ENCODE measurements at regions not wholly inside any gene's neighbourhood (a gene's known extent, or its start where the extent isn't known, plus 50 kb on each side); places are given as distances from the start of the nearest gene placed in this dataset.
"Not testable (repeated sequence)": the region's sequence is repeated elsewhere in the genome, so short reads cannot be mapped to it uniquely, and the experiment has no call there.

GRCh38 chr1:189046127-189046526, 1431.5 kb downstream of the BRINP3 start:
- no peak overlapping the region for H3K27ac ChIP-seq
- TF ChIP-seq ZFX (IDR thresholded peaks at IDR 0.05; ENCODE audit: borderline replicate concordance) (no peak), CTCF (IDR thresholded peaks at IDR 0.05) (no peak)

- no peak overlapping the region for H3K27ac ChIP-seq
- TF ChIP-seq ZFX (IDR thresholded peaks at IDR 0.05; ENCODE audit: borderline replicate concordance), result no peak
- no peak for TF ChIP-seq CTCF (IDR thresholded peaks at IDR 0.05)
Observed at GRCh38 chr1:189084811-189085210, 1392.9 kb downstream of the BRINP3 start.

GRCh38 chr1:189103956-189104355, 1373.7 kb downstream of the BRINP3 start:
- TF ChIP-seq CTCF (IDR thresholded peaks at IDR 0.05) (no peak), ZFX (IDR thresholded peaks at IDR 0.05; ENCODE audit: borderline replicate concordance) (no peak)
- no peak overlapping the region for H3K27ac ChIP-seq

GRCh38 chr1:189117072-189117770, 1360.4 kb downstream of the BRINP3 start:
- TF ChIP-seq ZFX (IDR thresholded peaks at IDR 0.05; ENCODE audit: borderline replicate concordance) (no peak), CTCF (IDR thresholded peaks at IDR 0.05) (no peak)
- no peak overlapping the region for H3K27ac ChIP-seq

GRCh38 chr1:189121941-189122340, 1355.7 kb downstream of the BRINP3 start:
- TF ChIP-seq ZFX (IDR thresholded peaks at IDR 0.05; ENCODE audit: borderline replicate concordance) (no peak), CTCF (IDR thresholded peaks at IDR 0.05) (no peak)
- no peak overlapping the region for H3K27ac ChIP-seq

- H3K27ac ChIP-seq, result no peak overlapping the region
- TF ChIP-seq ZFX (IDR thresholded peaks at IDR 0.05; ENCODE audit: borderline replicate concordance), result no peak
Observed at GRCh38 chr1:189125694-189126093, 1352.0 kb downstream of the BRINP3 start.

GRCh38 chr1:189131576-189131975, 1346.1 kb downstream of the BRINP3 start:
- H3K27ac ChIP-seq, result no peak overlapping the region
- TF ChIP-seq CTCF (IDR thresholded peaks at IDR 0.05) (no peak), ZFX (IDR thresholded peaks at IDR 0.05; ENCODE audit: borderline replicate concordance) (no peak)

GRCh38 chr1:189139748-189140147, 1337.9 kb downstream of the BRINP3 start:
- H3K27ac ChIP-seq, result not testable (repeated sequence)

Data from 22Rv1 (cell line).